ENCODE measurements at regions not wholly inside any gene's neighbourhood (a gene's known extent, or its start where the extent isn't known, plus 50 kb on each side); places are given as distances from the start of the nearest gene placed in this dataset.

- ATAC-seq, result 0 out of 3 replicates have a peak, but pooled peaks have one; percentile 7
- TF ChIP-seq ZFP3 (CRISPR knock-in tag; IDR thresholded peaks at IDR 0.05) (no peak), CSDC2 (CRISPR knock-in tag; IDR thresholded peaks at IDR 0.05) (no peak)
Observed at GRCh38 chr2:57448816-57449215, 597.8 kb upstream of the VRK2 start.

GRCh38 chr2:57450170-57450569, 596.4 kb upstream of the VRK2 start:
- no peak for ATAC-seq
- TF ChIP-seq OSR1 (CRISPR knock-in tag; IDR thresholded peaks at IDR 0.05) (no peak), BACH2 (CRISPR knock-in tag; IDR thresholded peaks at IDR 0.05; ENCODE audit: borderline replicate concordance) (no peak), TOX (CRISPR knock-in tag; IDR thresholded peaks at IDR 0.05; ENCODE audit: borderline replicate concordance) (no peak), ZFP3 (CRISPR knock-in tag; IDR thresholded peaks at IDR 0.05) (no peak), CSDC2 (CRISPR knock-in tag; IDR thresholded peaks at IDR 0.05) (no peak), PPARA (CRISPR knock-in tag; IDR thresholded peaks at IDR 0.05; ENCODE audit: borderline replicate concordance) (no peak), ZNF565 (CRISPR knock-in tag; conservative IDR thresholded peaks at IDR 0.05; ENCODE audit: low read depth) (no peak), ZFP30 (CRISPR knock-in tag; IDR thresholded peaks at IDR 0.05) (no peak), ZNF8 (CRISPR knock-in tag; IDR thresholded peaks at IDR 0.05) (no peak)
- TF ChIP-seq, protein P1, sequence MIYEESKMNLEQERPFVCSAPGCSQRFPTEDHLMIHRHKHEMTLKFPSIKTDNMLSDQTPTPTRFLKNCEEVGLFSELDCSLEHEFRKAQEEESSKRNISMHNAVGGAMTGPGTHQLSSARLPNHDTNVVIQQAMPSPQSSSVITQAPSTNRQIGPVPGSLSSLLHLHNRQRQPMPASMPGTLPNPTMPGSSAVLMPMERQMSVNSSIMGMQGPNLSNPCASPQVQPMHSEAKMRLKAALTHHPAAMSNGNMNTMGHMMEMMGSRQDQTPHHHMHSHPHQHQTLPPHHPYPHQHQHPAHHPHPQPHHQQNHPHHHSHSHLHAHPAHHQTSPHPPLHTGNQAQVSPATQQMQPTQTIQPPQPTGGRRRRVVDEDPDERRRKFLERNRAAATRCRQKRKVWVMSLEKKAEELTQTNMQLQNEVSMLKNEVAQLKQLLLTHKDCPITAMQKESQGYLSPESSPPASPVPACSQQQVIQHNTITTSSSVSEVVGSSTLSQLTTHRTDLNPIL (CRISPR knock-in tag; IDR thresholded peaks at IDR 0.05; ENCODE audit: low read depth), result no peak
- TF ChIP-seq, protein P2, sequence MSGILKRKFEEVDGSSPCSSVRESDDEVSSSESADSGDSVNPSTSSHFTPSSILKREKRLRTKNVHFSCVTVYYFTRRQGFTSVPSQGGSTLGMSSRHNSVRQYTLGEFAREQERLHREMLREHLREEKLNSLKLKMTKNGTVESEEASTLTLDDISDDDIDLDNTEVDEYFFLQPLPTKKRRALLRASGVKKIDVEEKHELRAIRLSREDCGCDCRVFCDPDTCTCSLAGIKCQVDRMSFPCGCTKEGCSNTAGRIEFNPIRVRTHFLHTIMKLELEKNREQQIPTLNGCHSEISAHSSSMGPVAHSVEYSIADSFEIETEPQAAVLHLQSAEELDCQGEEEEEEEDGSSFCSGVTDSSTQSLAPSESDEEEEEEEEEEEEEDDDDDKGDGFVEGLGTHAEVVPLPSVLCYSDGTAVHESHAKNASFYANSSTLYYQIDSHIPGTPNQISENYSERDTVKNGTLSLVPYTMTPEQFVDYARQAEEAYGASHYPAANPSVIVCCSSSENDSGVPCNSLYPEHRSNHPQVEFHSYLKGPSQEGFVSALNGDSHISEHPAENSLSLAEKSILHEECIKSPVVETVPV (CRISPR knock-in tag; IDR thresholded peaks at IDR 0.05), result no peak

DNA sequence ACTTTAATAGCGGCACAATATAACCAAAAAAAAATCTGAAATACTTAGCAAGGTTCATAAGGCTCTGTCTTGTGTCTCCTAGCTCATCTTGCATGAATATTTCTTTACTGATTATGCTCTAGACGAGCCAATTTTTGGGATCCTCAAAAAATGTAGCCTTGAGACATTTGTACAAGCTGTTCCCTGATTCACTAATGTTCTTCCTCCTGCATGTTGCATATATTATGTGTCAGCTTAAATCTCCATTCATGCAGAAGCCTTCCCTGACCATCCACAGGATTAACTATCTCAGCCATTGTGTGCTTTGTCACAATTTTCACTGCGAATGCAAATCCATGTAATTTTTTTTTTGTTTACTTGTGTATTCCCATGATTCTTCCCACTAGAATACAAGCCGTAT, 594.0 kb upstream of the VRK2 start:
- ATAC-seq, result no peak
- no peak for TF ChIP-seq RARB (CRISPR knock-in tag; IDR thresholded peaks at IDR 0.05)
- no peak for TF ChIP-seq OSR1 (CRISPR knock-in tag; IDR thresholded peaks at IDR 0.05)
- no peak for TF ChIP-seq TOX (CRISPR knock-in tag; IDR thresholded peaks at IDR 0.05; ENCODE audit: borderline replicate concordance)
- no peak for TF ChIP-seq SNAI2 (CRISPR knock-in tag; IDR thresholded peaks at IDR 0.05)
- no peak for TF ChIP-seq CSDC2 (CRISPR knock-in tag; IDR thresholded peaks at IDR 0.05)
- no peak for TF ChIP-seq ZC3H10 (CRISPR knock-in tag; IDR thresholded peaks at IDR 0.05)
- TF ChIP-seq ZNF565 (CRISPR knock-in tag; conservative IDR thresholded peaks at IDR 0.05; ENCODE audit: low read depth), result no peak
- TF ChIP-seq TSHZ2 (CRISPR knock-in tag; IDR thresholded peaks at IDR 0.05), result no peak
- TF ChIP-seq ZFP3 (CRISPR knock-in tag; IDR thresholded peaks at IDR 0.05), result no peak
- TF ChIP-seq GLIS3 (CRISPR knock-in tag; IDR thresholded peaks at IDR 0.05), result no peak
- no peak for TF ChIP-seq TCF4 (CRISPR knock-in tag; IDR thresholded peaks at IDR 0.05; ENCODE audit: borderline replicate concordance)
- TF ChIP-seq ZNF8 (CRISPR knock-in tag; IDR thresholded peaks at IDR 0.05), result no peak

DNA sequence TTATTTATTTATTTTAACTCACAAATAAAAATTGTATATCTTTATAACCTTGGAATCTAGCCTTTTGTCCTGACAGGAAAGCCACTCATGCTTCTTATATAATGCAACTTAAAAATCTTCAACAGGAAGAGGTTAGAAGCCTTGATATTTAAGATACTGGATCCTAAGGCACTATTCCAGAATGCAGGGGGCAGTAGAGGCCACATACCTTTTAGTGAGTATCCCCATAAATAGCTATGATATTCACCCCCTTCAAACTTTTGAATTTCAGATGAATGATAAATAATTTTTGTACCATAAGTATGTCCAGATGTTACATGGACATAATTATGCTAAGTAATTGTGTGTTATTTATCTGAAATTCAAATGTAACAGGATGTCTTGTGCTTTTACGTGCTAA, 592.7 kb upstream of the VRK2 start:
- peak; percentile 68 for ATAC-seq
- no peak for TF ChIP-seq ZC3H10 (CRISPR knock-in tag; IDR thresholded peaks at IDR 0.05)
- TF ChIP-seq ZNF70 (CRISPR knock-in tag; IDR thresholded peaks at IDR 0.05), result no peak
- TF ChIP-seq OSR1 (CRISPR knock-in tag; IDR thresholded peaks at IDR 0.05), result no peak
- TF ChIP-seq TSHZ2 (CRISPR knock-in tag; IDR thresholded peaks at IDR 0.05), result no peak
- TF ChIP-seq ZNF565 (CRISPR knock-in tag; conservative IDR thresholded peaks at IDR 0.05; ENCODE audit: low read depth), result no peak
- TF ChIP-seq, protein P1 (CRISPR knock-in tag; IDR thresholded peaks at IDR 0.05; ENCODE audit: low read depth), result no peak
- TF ChIP-seq, protein P3, sequence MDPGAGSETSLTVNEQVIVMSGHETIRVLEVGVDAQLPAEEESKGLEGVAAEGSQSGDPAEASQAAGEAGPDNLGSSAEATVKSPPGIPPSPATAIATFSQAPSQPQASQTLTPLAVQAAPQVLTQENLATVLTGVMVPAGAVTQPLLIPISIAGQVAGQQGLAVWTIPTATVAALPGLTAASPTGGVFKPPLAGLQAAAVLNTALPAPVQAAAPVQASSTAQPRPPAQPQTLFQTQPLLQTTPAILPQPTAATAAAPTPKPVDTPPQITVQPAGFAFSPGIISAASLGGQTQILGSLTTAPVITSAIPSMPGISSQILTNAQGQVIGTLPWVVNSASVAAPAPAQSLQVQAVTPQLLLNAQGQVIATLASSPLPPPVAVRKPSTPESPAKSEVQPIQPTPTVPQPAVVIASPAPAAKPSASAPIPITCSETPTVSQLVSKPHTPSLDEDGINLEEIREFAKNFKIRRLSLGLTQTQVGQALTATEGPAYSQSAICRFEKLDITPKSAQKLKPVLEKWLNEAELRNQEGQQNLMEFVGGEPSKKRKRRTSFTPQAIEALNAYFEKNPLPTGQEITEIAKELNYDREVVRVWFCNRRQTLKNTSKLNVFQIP (CRISPR knock-in tag; IDR thresholded peaks at IDR 0.05; ENCODE audit: borderline replicate concordance, low read depth), result no peak
- no peak for TF ChIP-seq TOX (CRISPR knock-in tag; IDR thresholded peaks at IDR 0.05; ENCODE audit: borderline replicate concordance)
- no peak for TF ChIP-seq SNAI2 (CRISPR knock-in tag; IDR thresholded peaks at IDR 0.05)
- TF ChIP-seq ARNTL (CRISPR knock-in tag; IDR thresholded peaks at IDR 0.05; ENCODE audit: borderline replicate concordance, low read depth), result no peak
- no peak for TF ChIP-seq PPARA (CRISPR knock-in tag; IDR thresholded peaks at IDR 0.05; ENCODE audit: borderline replicate concordance)
- no peak for TF ChIP-seq ZFP30 (CRISPR knock-in tag; IDR thresholded peaks at IDR 0.05)
- TF ChIP-seq, protein P2 (CRISPR knock-in tag; IDR thresholded peaks at IDR 0.05), result no peak
- TF ChIP-seq ISL1 (CRISPR knock-in tag; IDR thresholded peaks at IDR 0.05), result no peak
- TF ChIP-seq RARB (CRISPR knock-in tag; IDR thresholded peaks at IDR 0.05), result no peak
- TF ChIP-seq ESRRG (CRISPR knock-in tag; IDR thresholded peaks at IDR 0.05), result no peak
- TF ChIP-seq ZFP3 (CRISPR knock-in tag; IDR thresholded peaks at IDR 0.05), result no peak
- no peak for TF ChIP-seq GLIS3 (CRISPR knock-in tag; IDR thresholded peaks at IDR 0.05)

Data from SK-N-SH treated with all-trans-retinoic acid at 6 μM for 48 hours (cell line).